Left lung (tissue), 4 donors: ENCODE measurements at regions not wholly inside any gene's neighbourhood (a gene's known extent, or its start where the extent isn't known, plus 50 kb on each side); places are given as distances from the start of the nearest gene placed in this dataset.

ENCODE experiments used
- ATAC-seq: fragments of 200-7000 bp; cut with Tn5 transposase; one replicate; pipeline ENCODE4 v1.9.1; 2020; ENCODE audit warnings: moderate library complexity
- DNase-seq, 4 donors: peaks; one replicate each; pipeline ENCODE4 v3.0.0-alpha.2; 2013 to 2020
- H3K27ac ChIP-seq, 2 donors: fragments of 200-600 bp; sonication (generic) in 1 of 2; one replicate each; pipeline versions ENCODE4 v1.5.0 to v1.8.0; 2020 to 2021
- H3K27me3 ChIP-seq, 2 donors: fragments of 200-600 bp; sonication (generic) in 1 of 2; one replicate each; pipeline versions ENCODE4 v1.5.0 to v1.8.0; 2020 to 2021
- H3K36me3 ChIP-seq, 2 donors: fragments of 200-600 bp; sonication (generic) in 1 of 2; one replicate each; pipeline versions ENCODE4 v1.5.0 to v1.8.0; 2020 to 2021
- H3K4me1 ChIP-seq, 2 donors: fragments of 200-600 bp; one replicate each; pipeline ENCODE4 v1.8.0; 2021
- H3K4me3 ChIP-seq, 2 donors: fragments of 200-600 bp; sonication (generic) in 1 of 2; one replicate each; pipeline versions ENCODE4 v1.5.0 to v1.8.0; 2020 to 2021; ENCODE audit warnings: mild to moderate bottlenecking in 1 of 2
- H3K9me3 ChIP-seq, 2 donors: fragments of 200-600 bp; sonication (generic) in 1 of 2; one replicate each; pipeline versions ENCODE4 v1.5.0 to v1.8.0; 2020 to 2021
- CTCF ChIP-seq, 2 donors: fragments of 200-600 bp; sonication (generic) in 1 of 2; IDR thresholded peaks; one replicate each; pipeline versions ENCODE4 v1.5.0 to v1.8.0; 2021; ENCODE audit warnings: antibody characterized with exemption in 2 of 2
- intact Hi-C, 2 donors: fragments of 100-400 bp; cut with DNase I; formaldehyde crosslinking; loops; one replicate each; pipeline versions ENCODE4 v1.11.2 to v1.14.2; 2022
- donor health status: DM: no; HTN: yes; CAD: no.
- donor health status: DM: no; HTN: no; CAD: no.

DNA sequence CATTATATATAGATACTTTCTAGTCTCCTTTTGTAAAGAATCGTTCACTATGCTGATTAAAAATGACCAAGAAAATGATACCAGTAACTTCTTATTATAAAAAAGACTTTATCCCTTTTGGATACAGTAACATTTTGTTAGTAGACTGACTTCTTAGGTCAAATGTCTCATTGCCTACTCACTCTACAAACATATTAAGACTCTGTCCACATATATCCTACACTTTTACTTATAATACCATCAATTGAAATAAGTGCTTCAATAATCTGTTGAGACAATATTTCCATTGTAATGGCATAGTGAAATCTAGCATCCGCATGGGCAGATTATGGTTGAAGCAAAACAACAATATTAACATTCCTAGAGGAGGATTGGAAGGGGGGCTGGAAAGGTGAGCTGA is 180.6 kb downstream of the ARL4A start:
- intact Hi-C loops: no loop called here
- Histone ChIP-seq H3K4me3 (no peak overlapping the region), H3K36me3 (no peaks in the 10 kb centered on the region), H3K9me3 (no peaks in the 10 kb centered on the region), H3K4me1 (no peaks in the 10 kb centered on the region), H3K27ac (no peak overlapping the region), H3K27me3 (no peaks in the 10 kb centered on the region)
- DNase-seq (no peak), ATAC-seq (no peak)
- no peak for TF ChIP-seq CTCF (IDR thresholded peaks at IDR 0.05)

DNA sequence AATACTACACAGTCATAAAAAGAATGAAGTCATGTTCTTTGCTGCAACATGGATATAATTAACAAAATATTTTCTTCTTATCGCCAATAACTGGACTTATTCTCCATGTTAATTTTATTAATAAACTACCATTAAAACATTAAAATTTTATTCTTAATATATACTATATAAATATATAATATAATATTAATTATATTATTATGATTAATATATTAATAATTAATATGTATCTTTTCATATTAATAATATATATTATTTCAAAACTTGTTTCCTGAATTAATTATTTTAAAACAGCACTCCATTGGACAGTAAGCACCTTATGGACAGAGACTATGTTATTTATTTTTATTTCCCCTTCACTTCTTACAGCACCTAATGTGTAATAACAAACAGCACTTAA is 182.8 kb downstream of the ARL4A start:
- H3K36me3 ChIP-seq: no peaks in the 10 kb centered on the region
- no peak for TF ChIP-seq CTCF (IDR thresholded peaks at IDR 0.05)
- H3K27ac ChIP-seq: no peak overlapping the region
- intact Hi-C loops: no loop called here
- no peak overlapping the region for H3K4me3 ChIP-seq
- ATAC-seq (no peak), DNase-seq (no peak)
- H3K27me3 ChIP-seq: no peaks in the 10 kb centered on the region
- no peaks in the 10 kb centered on the region for H3K4me1 ChIP-seq
- H3K9me3 ChIP-seq: no peaks in the 10 kb centered on the region

- Histone ChIP-seq H3K27me3 (no peaks in the 10 kb centered on the region), H3K27ac (no peak overlapping the region), H3K9me3 (no peaks in the 10 kb centered on the region), H3K4me3 (no peak overlapping the region), H3K36me3 (no peaks in the 10 kb centered on the region), H3K4me1 (no peaks in the 10 kb centered on the region)
- intact Hi-C loops: no loop called here
- ATAC-seq (no peak), DNase-seq (no peak)
- no peak for TF ChIP-seq CTCF (IDR thresholded peaks at IDR 0.05)
Observed at GRCh38 chr7:12872487-12872886, 185.1 kb downstream of the ARL4A start.

DNA sequence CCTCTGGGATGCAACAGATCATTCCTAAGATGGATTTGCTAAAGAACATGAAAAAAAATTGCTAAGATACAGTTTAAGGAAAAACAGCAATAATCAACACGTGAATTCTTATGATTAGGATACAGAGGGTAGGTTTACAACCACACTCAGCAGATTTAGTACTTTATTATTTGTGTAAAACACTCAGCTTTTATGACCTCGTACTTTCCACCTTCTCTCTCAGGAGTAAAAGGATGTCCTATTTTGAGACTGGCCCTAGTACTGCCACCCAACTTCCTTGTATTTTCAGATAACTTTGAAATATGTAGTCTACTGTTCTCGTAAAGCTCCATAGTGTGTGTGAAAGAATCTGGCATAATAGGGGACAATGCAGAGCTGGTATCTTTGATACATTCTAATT is 186.1 kb downstream of the ARL4A start:
- no peak for TF ChIP-seq CTCF (IDR thresholded peaks at IDR 0.05)
- no peaks in the 10 kb centered on the region for H3K27me3 ChIP-seq
- H3K27ac ChIP-seq: no peak overlapping the region
- ATAC-seq: no peak
- no peak for DNase-seq
- no peaks in the 10 kb centered on the region for H3K9me3 ChIP-seq
- intact Hi-C loops: no loop called here
- no peaks in the 10 kb centered on the region for H3K36me3 ChIP-seq
- no peak overlapping the region for H3K4me3 ChIP-seq
- no peaks in the 10 kb centered on the region for H3K4me1 ChIP-seq

DNA sequence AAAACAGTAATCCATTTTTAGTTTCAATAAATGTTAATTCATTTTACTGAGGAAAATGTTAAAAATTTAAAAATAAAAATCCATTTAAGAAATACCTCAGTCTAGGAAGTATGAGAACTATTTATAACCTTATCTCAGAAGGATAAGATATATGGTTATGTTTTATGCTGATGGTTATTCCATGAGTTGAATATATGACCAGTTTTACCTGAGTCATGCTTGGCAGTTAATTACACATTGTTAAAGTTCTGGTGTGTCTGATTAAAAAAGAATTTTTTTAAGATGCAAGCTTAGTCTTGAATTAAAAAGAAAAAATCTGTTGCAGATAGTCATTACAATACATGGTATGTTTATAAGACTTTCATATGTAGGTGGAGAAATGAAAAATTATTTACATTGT is 191.7 kb downstream of the ARL4A start:
- Histone ChIP-seq H3K27me3 (no peaks in the 10 kb centered on the region), H3K4me1 (no peaks in the 10 kb centered on the region), H3K27ac (no peak overlapping the region), H3K36me3 (no peaks in the 10 kb centered on the region), H3K9me3 (no peaks in the 10 kb centered on the region), H3K4me3 (no peak overlapping the region)
- DNase-seq (no peak), ATAC-seq (no peak)
- no peak for TF ChIP-seq CTCF (IDR thresholded peaks at IDR 0.05)
- intact Hi-C loops: no loop called here
